OCI-LY7 (cell line): ENCODE measurements at regions not wholly inside any gene's neighbourhood (a gene's known extent, or its start where the extent isn't known, plus 50 kb on each side); places are given as distances from the start of the nearest gene placed in this dataset.

Source experiments
- BruUV-seq: library from RNA; stranded (reverse); fragments of 400-500 nt; replicated peaks from 2 replicates; lab custom pipeline; 2021; lab: Mats Ljungman, UMichigan
- CTCF ChIA-PET: fragments of 300-600 bp; sonication (Branson Sonifier 250); formaldehyde crosslinking; loops from one replicate; lab custom pipeline; 2022; ENCODE audit warnings: antibody characterized with exemption; ENCODE audit not compliant: unreplicated experiment; lab: Charles Lee
- POLR2A ChIA-PET: fragments of 300-600 bp; sonication (Branson Sonifier 250); formaldehyde crosslinking; loops from one replicate; lab custom pipeline; 2022; ENCODE audit warnings: antibody characterized with exemption; lab: Charles Lee
- DNase-seq: peaks from one replicate; pipeline ENCODE4 v3.0.0-alpha.2; 2015; ENCODE audit warnings: low spot score
- H2AFZ ChIP-seq: fragments of 200-600 bp; sonication (generic), shearing (Covaris generic); 2 replicates; pipeline ENCODE4 v1.6.1; 2014; ENCODE audit warnings: mild to moderate bottlenecking, antibody characterized with exemption, low read length, moderate library complexity
- H3K27ac ChIP-seq: fragments of 200-600 bp; sonication (generic); 2 replicates; pipeline ENCODE4 v1.5.1; 2014; ENCODE audit warnings: mixed run types, low read depth, mild to moderate bottlenecking, moderate library complexity, low read length, inconsistent platforms; ENCODE audit not compliant: poor library complexity, severe bottlenecking
- H3K36me3 ChIP-seq: fragments of 200-600 bp; sonication (generic); 2 replicates; pipeline ENCODE4 v1.6.1; 2014; ENCODE audit warnings: mild to moderate bottlenecking, antibody characterized with exemption, low read length, moderate library complexity, mixed read lengths; ENCODE audit not compliant: insufficient read depth
- H3K4me1 ChIP-seq: fragments of 200-600 bp; sonication (generic); 2 replicates; pipeline ENCODE4 v1.5.1; 2014; ENCODE audit warnings: mild to moderate bottlenecking, low read length; ENCODE audit not compliant: insufficient read depth, poor library complexity, severe bottlenecking
- H3K4me2 ChIP-seq: fragments of 200-600 bp; sonication (generic); 2 replicates; pipeline ENCODE4 v1.6.1; 2014; ENCODE audit warnings: mild to moderate bottlenecking, low read length
- H3K4me3 ChIP-seq: fragments of 200-600 bp; sonication (generic); 2 replicates; pipeline ENCODE4 v1.5.1; 2014; ENCODE audit warnings: mild to moderate bottlenecking, low read depth, low read length; ENCODE audit not compliant: poor library complexity, severe bottlenecking
- H3K79me2 ChIP-seq: fragments of 200-600 bp; sonication (generic); 2 replicates; pipeline ENCODE4 v1.6.1; 2016; ENCODE audit warnings: low read depth, mild to moderate bottlenecking, low read length, moderate library complexity, mixed read lengths; ENCODE audit not compliant: insufficient read depth
- H3K9me2 ChIP-seq: fragments of 200-600 bp; sonication (generic); 2 replicates; pipeline ENCODE4 v1.6.1; 2016; ENCODE audit warnings: mild to moderate bottlenecking, low read length, mixed read lengths; ENCODE audit not compliant: insufficient read depth
- H3K9me3 ChIP-seq: fragments of 200-600 bp; sonication (generic); 2 replicates; pipeline ENCODE4 v1.6.1; 2014; ENCODE audit warnings: mild to moderate bottlenecking, mixed run types, low read length, mixed read lengths
- H4K20me1 ChIP-seq: fragments of 200-600 bp; sonication (generic); 2 replicates; pipeline ENCODE4 v1.6.1; 2014; ENCODE audit warnings: mild to moderate bottlenecking, antibody characterized with exemption, low read length, moderate library complexity, mixed read lengths; ENCODE audit not compliant: insufficient read depth
- CTCF ChIP-seq: fragments of 200-600 bp; sonication (generic); conservative IDR thresholded peaks from 2 replicates; pipeline ENCODE4 v1.5.1; 2014; ENCODE audit warnings: mild to moderate bottlenecking, antibody characterized with exemption, low read length, moderate library complexity, mixed read lengths
- EZH2phosphoT487 ChIP-seq: fragments of 200-600 bp; sonication (generic); IDR thresholded peaks from 2 replicates; pipeline ENCODE4 v1.6.1; 2018; ENCODE audit warnings: low read depth, borderline replicate concordance, mild to moderate bottlenecking, mixed run types, antibody characterized with exemption, low read length, moderate library complexity, mixed read lengths
- intact Hi-C: fragments of 100-400 bp; cut with micrococcal nuclease; formaldehyde crosslinking; loops from one replicate; pipeline ENCODE4 v1.10.0; 2022; ENCODE audit not compliant: unreplicated experiment

- no peaks in the 10 kb centered on the region for H3K9me3 ChIP-seq
- BruUV-seq: no TSS peak
- POLR2A ChIA-PET: no interaction called here
- H3K4me2 ChIP-seq: no peak overlapping the region
- H3K4me3 ChIP-seq: no peak overlapping the region
- intact Hi-C loops: no loop called here
- no peaks in the 10 kb centered on the region for H3K9me2 ChIP-seq
- no peak overlapping the region for H2AFZ ChIP-seq
- H4K20me1 ChIP-seq: no peaks in the 10 kb centered on the region
- no peaks in the 10 kb centered on the region for H3K36me3 ChIP-seq
- CTCF ChIA-PET: no interaction called here
- H3K79me2 ChIP-seq: no peaks in the 10 kb centered on the region
- H3K4me1 ChIP-seq: no peaks in the 10 kb centered on the region
- TF ChIP-seq CTCF: no peak
- TF ChIP-seq EZH2phosphoT487: no peak
- no peak overlapping the region for H3K27ac ChIP-seq
- no peak for DNase-seq
Measured at GRCh38 chr7:43791-44540, 148.4 kb upstream of the FAM20C start.

- no TSS peak for BruUV-seq
- intact Hi-C loops: no loop called here
- POLR2A ChIA-PET: no interaction called here
- no peak for DNase-seq
- Histone ChIP-seq H3K9me3 (no peaks in the 10 kb centered on the region), H4K20me1 (no peaks in the 10 kb centered on the region), H3K4me1 (no peaks in the 10 kb centered on the region), H3K27ac (no peak overlapping the region), H3K9me2 (no peaks in the 10 kb centered on the region), H3K79me2 (no peaks in the 10 kb centered on the region), H3K4me2 (no peak overlapping the region), H3K36me3 (no peaks in the 10 kb centered on the region), H3K4me3 (no peak overlapping the region), H2AFZ (no peak overlapping the region)
- TF ChIP-seq EZH2phosphoT487: no peak
- no peak for TF ChIP-seq CTCF
- CTCF ChIA-PET: no interaction called here
Measured at GRCh38 chr7:44541-44896, 147.9 kb upstream of the FAM20C start.
